ENCODE measurements at regions not wholly inside any gene's neighbourhood (a gene's known extent, or its start where the extent isn't known, plus 50 kb on each side); places are given as distances from the start of the nearest gene placed in this dataset.

GRCh38 chr10:128993443-128993842 is 473.6 kb upstream of the MGMT start:
- TF ChIP-seq, protein P1, sequence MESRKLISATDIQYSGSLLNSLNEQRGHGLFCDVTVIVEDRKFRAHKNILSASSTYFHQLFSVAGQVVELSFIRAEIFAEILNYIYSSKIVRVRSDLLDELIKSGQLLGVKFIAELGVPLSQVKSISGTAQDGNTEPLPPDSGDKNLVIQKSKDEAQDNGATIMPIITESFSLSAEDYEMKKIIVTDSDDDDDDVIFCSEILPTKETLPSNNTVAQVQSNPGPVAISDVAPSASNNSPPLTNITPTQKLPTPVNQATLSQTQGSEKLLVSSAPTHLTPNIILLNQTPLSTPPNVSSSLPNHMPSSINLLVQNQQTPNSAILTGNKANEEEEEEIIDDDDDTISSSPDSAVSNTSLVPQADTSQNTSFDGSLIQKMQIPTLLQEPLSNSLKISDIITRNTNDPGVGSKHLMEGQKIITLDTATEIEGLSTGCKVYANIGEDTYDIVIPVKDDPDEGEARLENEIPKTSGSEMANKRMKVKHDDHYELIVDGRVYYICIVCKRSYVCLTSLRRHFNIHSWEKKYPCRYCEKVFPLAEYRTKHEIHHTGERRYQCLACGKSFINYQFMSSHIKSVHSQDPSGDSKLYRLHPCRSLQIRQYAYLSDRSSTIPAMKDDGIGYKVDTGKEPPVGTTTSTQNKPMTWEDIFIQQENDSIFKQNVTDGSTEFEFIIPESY (IDR thresholded peaks at IDR 0.05): no peak
- TF ChIP-seq CTCF (IDR thresholded peaks at IDR 0.05; ENCODE audit: low read depth, low read length, missing input control) (no peak), REST (IDR thresholded peaks at IDR 0.05) (no peak), TAF1 (conservative IDR thresholded peaks at IDR 0.05) (no peak), HNF4G (IDR thresholded peaks at IDR 0.05) (no peak), RXRA (IDR thresholded peaks at IDR 0.05) (no peak), RAD21 (IDR thresholded peaks at IDR 0.05) (no peak), MAX (IDR thresholded peaks at IDR 0.05) (no peak), NR2F2 (IDR thresholded peaks at IDR 0.05) (no peak), JUND (IDR thresholded peaks at IDR 0.05) (no peak), SP1 (IDR thresholded peaks at IDR 0.05) (no peak), GABPA (IDR thresholded peaks at IDR 0.05 in 1 of 2, conservative IDR thresholded peaks at IDR 0.05 in 1 of 2) (no peak)

All from liver (tissue), 3 donors.